A549 (cell line): ENCODE measurements at regions not wholly inside any gene's neighbourhood (a gene's known extent, or its start where the extent isn't known, plus 50 kb on each side); places are given as distances from the start of the nearest gene placed in this dataset.

Experiments
- FOSL2 ChIP-seq, 2 experiments: fragments of 450-650 bp in 1 of 2; fragments of >200 bp in 1 of 2; sonication (Bioruptor Twin) in 1 of 2; formaldehyde crosslinking; IDR thresholded peaks; 2 replicates each; pipeline versions ENCODE4 v1.5.0 to v1.6.1; 2016 to 2020; ENCODE audit warnings: mild to moderate bottlenecking in 1 of 2, moderate library complexity in 1 of 2
- HOXA7 ChIP-seq: fragments of 250-450 bp; sonication (Bioruptor Pico); IDR thresholded peaks from 2 replicates; pipeline ENCODE4 v1.5.0; 2020; ENCODE audit warnings: mild to moderate bottlenecking, moderate library complexity
- MAZ ChIP-seq: fragments of 150-350 bp; IDR thresholded peaks from 2 replicates; pipeline ENCODE4 v1.6.1; 2014; ENCODE audit warnings: antibody characterized with exemption, low read depth, low read length, borderline replicate concordance
- POLR2A ChIP-seq: IDR thresholded peaks from 2 replicates; pipeline ENCODE4 v1.6.1; 2012; ENCODE audit warnings: mild to moderate bottlenecking, low read length
- RARB ChIP-seq: fragments of 250-450 bp; sonication (Bioruptor Pico); IDR thresholded peaks from 2 replicates; pipeline ENCODE4 v1.8.0; 2021; ENCODE audit warnings: mild to moderate bottlenecking, moderate library complexity
- ZFP36 ChIP-seq: fragments of 450-650 bp; IDR thresholded peaks from 2 replicates; pipeline ENCODE4 v1.6.1; 2014; ENCODE audit warnings: borderline replicate concordance; ENCODE audit not compliant: partially characterized antibody
- TF ChIP-seq, protein P1 (sequence below): fragments of >200 bp; sonication (Bioruptor Twin); formaldehyde crosslinking; IDR thresholded peaks from 3 replicates; pipeline ENCODE4 v1.5.1; 2016

DNA sequence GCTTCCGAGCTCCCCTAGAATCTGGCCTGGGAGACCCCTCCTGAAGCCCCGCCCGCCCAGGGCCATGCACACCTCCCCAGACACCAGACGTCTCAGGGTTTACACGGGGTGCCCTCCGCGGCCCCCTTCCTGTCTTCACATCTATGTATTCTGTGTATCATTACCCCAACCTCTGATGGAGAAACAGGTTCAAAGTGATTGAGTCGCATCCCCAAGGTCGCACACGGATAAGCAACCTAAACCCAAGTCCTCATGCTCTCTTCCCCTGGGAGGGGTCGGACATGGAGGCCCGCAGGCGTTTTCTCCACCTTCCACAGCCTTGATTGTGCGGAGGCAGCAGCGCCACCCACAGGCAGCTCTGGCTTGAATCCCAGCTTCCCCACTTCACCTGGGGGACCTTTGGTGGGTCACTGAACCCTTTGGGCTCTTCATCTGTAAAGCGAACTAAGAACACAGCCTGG lies 237.3 kb downstream of the BCL11B start:
- TF ChIP-seq FOSL2 (IDR thresholded peaks at IDR 0.05): no peak
- TF ChIP-seq FOSL2 (CRISPR knock-in tag; IDR thresholded peaks at IDR 0.05): no peak
- no peak for TF ChIP-seq HOXA7
- no peak for TF ChIP-seq RARB
- TF ChIP-seq, protein P1, sequence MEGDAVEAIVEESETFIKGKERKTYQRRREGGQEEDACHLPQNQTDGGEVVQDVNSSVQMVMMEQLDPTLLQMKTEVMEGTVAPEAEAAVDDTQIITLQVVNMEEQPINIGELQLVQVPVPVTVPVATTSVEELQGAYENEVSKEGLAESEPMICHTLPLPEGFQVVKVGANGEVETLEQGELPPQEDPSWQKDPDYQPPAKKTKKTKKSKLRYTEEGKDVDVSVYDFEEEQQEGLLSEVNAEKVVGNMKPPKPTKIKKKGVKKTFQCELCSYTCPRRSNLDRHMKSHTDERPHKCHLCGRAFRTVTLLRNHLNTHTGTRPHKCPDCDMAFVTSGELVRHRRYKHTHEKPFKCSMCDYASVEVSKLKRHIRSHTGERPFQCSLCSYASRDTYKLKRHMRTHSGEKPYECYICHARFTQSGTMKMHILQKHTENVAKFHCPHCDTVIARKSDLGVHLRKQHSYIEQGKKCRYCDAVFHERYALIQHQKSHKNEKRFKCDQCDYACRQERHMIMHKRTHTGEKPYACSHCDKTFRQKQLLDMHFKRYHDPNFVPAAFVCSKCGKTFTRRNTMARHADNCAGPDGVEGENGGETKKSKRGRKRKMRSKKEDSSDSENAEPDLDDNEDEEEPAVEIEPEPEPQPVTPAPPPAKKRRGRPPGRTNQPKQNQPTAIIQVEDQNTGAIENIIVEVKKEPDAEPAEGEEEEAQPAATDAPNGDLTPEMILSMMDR: no peak
- TF ChIP-seq MAZ: no peak
- no peak for TF ChIP-seq POLR2A
- no peak for TF ChIP-seq ZFP36
